Activated T-helper 2 cell treated with anti-CD3 and anti-CD28 coated beads, Interferon-gamma antibody, Interleukin-2, Interleukin-4, amounts not matched to agents 10 μg/mL and 5 μg/mL and 100 μg/mL, durations not matched to agents 14 hours and 24 hours and 36 hours (primary cell): ENCODE measurements at regions not wholly inside any gene's neighbourhood (a gene's known extent, or its start where the extent isn't known, plus 50 kb on each side); places are given as distances from the start of the nearest gene placed in this dataset.

Experiments used
- DNase-seq: peaks from one replicate; pipeline ENCODE4 v3.0.0; 2021; ENCODE audit warnings: low spot score
- H3K27ac Mint-ChIP-seq: one replicate; pipeline ENCODE4 v1.8.0; 2021; ENCODE audit warnings: mixed read lengths
- H3K27me3 Mint-ChIP-seq: one replicate; pipeline ENCODE4 v1.8.0; 2021; ENCODE audit warnings: low read depth, mixed read lengths
- H3K36me3 Mint-ChIP-seq: one replicate; pipeline ENCODE4 v1.8.0; 2021; ENCODE audit warnings: low read depth, mixed read lengths
- H3K4me1 Mint-ChIP-seq: one replicate; pipeline ENCODE4 v1.8.0; 2021; ENCODE audit warnings: low read depth, mixed read lengths
- H3K4me3 Mint-ChIP-seq: one replicate; pipeline ENCODE4 v1.8.0; 2021; ENCODE audit warnings: low read depth, mild to moderate bottlenecking, moderate library complexity, mixed read lengths
- H3K9me3 Mint-ChIP-seq: one replicate; pipeline ENCODE4 v1.8.0; 2021; ENCODE audit warnings: mixed read lengths
- intact Hi-C: fragments of 100-400 bp; cut with micrococcal nuclease; formaldehyde crosslinking; loops from one replicate; pipeline ENCODE4 v1.15.1; 2023

- Mint-ChIP-seq H3K27ac (no peak overlapping the region), H3K4me1 (no peaks in the 10 kb centered on the region), H3K4me3 (no peak overlapping the region), H3K36me3 (no peaks in the 10 kb centered on the region), H3K27me3 (no peaks in the 10 kb centered on the region), H3K9me3 (no peaks in the 10 kb centered on the region)
- no peak for DNase-seq
- intact Hi-C loops: no loop called here
Measured at GRCh38 chr13:72457151-72457550, 270.3 kb downstream of the MZT1 start.

GRCh38 chr13:72456486-72456885, 270.9 kb downstream of the MZT1 start:
- intact Hi-C loops: no loop called here
- H3K36me3 Mint-ChIP-seq: no peaks in the 10 kb centered on the region
- DNase-seq: no peak
- H3K4me3 Mint-ChIP-seq: no peak overlapping the region
- H3K9me3 Mint-ChIP-seq: no peaks in the 10 kb centered on the region
- no peak overlapping the region for H3K27ac Mint-ChIP-seq
- no peaks in the 10 kb centered on the region for H3K4me1 Mint-ChIP-seq
- H3K27me3 Mint-ChIP-seq: no peaks in the 10 kb centered on the region

- Mint-ChIP-seq H3K36me3 (no peaks in the 10 kb centered on the region), H3K4me1 (no peaks in the 10 kb centered on the region), H3K4me3 (no peak overlapping the region), H3K27me3 (no peaks in the 10 kb centered on the region), H3K27ac (no peak overlapping the region), H3K9me3 (peaks cover 9% of the 10 kb centered on the region)
- intact Hi-C loops: no loop called here
- no peak for DNase-seq
Measured at GRCh38 chr13:72453161-72453560, 274.3 kb downstream of the MZT1 start.

- intact Hi-C loops: no loop called here
- DNase-seq: no peak
- no peak overlapping the region for H3K27ac Mint-ChIP-seq
- no peak overlapping the region for H3K4me3 Mint-ChIP-seq
- H3K4me1 Mint-ChIP-seq: no peaks in the 10 kb centered on the region
- H3K9me3 Mint-ChIP-seq: peaks cover 14% of the 10 kb centered on the region
- H3K36me3 Mint-ChIP-seq: no peaks in the 10 kb centered on the region
- no peaks in the 10 kb centered on the region for H3K27me3 Mint-ChIP-seq
Measured at GRCh38 chr13:72448082-72448481, 279.3 kb downstream of the MZT1 start.

- Mint-ChIP-seq H3K27me3 (no peaks in the 10 kb centered on the region), H3K4me1 (no peaks in the 10 kb centered on the region), H3K9me3 (peaks cover 14% of the 10 kb centered on the region), H3K36me3 (no peaks in the 10 kb centered on the region), H3K27ac (no peak overlapping the region), H3K4me3 (no peak overlapping the region)
- DNase-seq: no peak
- intact Hi-C loops: no loop called here
Measured at GRCh38 chr13:72444999-72445398, 282.4 kb downstream of the MZT1 start.

GRCh38 chr13:72437458-72437857, 290.0 kb downstream of the MZT1 start:
- no peak for DNase-seq
- no peaks in the 10 kb centered on the region for H3K9me3 Mint-ChIP-seq
- no peaks in the 10 kb centered on the region for H3K27me3 Mint-ChIP-seq
- intact Hi-C loops: no loop called here
- no peaks in the 10 kb centered on the region for H3K36me3 Mint-ChIP-seq
- H3K4me3 Mint-ChIP-seq: no peak overlapping the region
- no peaks in the 10 kb centered on the region for H3K4me1 Mint-ChIP-seq
- no peak overlapping the region for H3K27ac Mint-ChIP-seq

- Mint-ChIP-seq H3K27me3 (no peaks in the 10 kb centered on the region), H3K27ac (no peak overlapping the region), H3K4me3 (no peak overlapping the region), H3K4me1 (no peaks in the 10 kb centered on the region), H3K9me3 (no peaks in the 10 kb centered on the region), H3K36me3 (no peaks in the 10 kb centered on the region)
- intact Hi-C loops: no loop called here
- no peak for DNase-seq
Measured at GRCh38 chr13:72435251-72435650, 292.2 kb downstream of the MZT1 start.

GRCh38 chr13:72431981-72432682, 295.3 kb downstream of the MZT1 start:
- no peaks in the 10 kb centered on the region for H3K4me1 Mint-ChIP-seq
- no peak for DNase-seq
- H3K27ac Mint-ChIP-seq: no peak overlapping the region
- H3K4me3 Mint-ChIP-seq: no peak overlapping the region
- H3K36me3 Mint-ChIP-seq: no peaks in the 10 kb centered on the region
- no peaks in the 10 kb centered on the region for H3K27me3 Mint-ChIP-seq
- H3K9me3 Mint-ChIP-seq: no peaks in the 10 kb centered on the region
- intact Hi-C loops: no loop called here

- intact Hi-C loops: no loop called here
- DNase-seq: no peak
- Mint-ChIP-seq H3K27ac (no peak overlapping the region), H3K4me3 (no peak overlapping the region), H3K9me3 (no peaks in the 10 kb centered on the region), H3K27me3 (no peaks in the 10 kb centered on the region), H3K36me3 (no peaks in the 10 kb centered on the region), H3K4me1 (no peaks in the 10 kb centered on the region)
Measured at GRCh38 chr13:72430923-72431322, 296.5 kb downstream of the MZT1 start.

GRCh38 chr13:72427757-72428528, 299.5 kb downstream of the MZT1 start:
- intact Hi-C loops: no loop called here

GRCh38 chr13:72424059-72424458, 303.4 kb downstream of the MZT1 start:
- no peaks in the 10 kb centered on the region for H3K27me3 Mint-ChIP-seq
- no peak overlapping the region for H3K4me3 Mint-ChIP-seq
- H3K27ac Mint-ChIP-seq: no peak overlapping the region
- H3K4me1 Mint-ChIP-seq: no peaks in the 10 kb centered on the region
- H3K9me3 Mint-ChIP-seq: no peaks in the 10 kb centered on the region
- intact Hi-C loops: no loop called here
- no peak for DNase-seq
- H3K36me3 Mint-ChIP-seq: no peaks in the 10 kb centered on the region

More at GRCh38 chr13:72427757-72428528, 299.5 kb downstream of the MZT1 start:
- no peak for DNase-seq
- no peak overlapping the region for H3K27ac Mint-ChIP-seq
- H3K4me1 Mint-ChIP-seq: no peaks in the 10 kb centered on the region
- H3K36me3 Mint-ChIP-seq: no peaks in the 10 kb centered on the region
- H3K27me3 Mint-ChIP-seq: no peaks in the 10 kb centered on the region
- H3K9me3 Mint-ChIP-seq: no peaks in the 10 kb centered on the region
- no peak overlapping the region for H3K4me3 Mint-ChIP-seq

- intact Hi-C loops: no loop called here
- no peaks in the 10 kb centered on the region for H3K27me3 Mint-ChIP-seq
- no peaks in the 10 kb centered on the region for H3K4me1 Mint-ChIP-seq
- no peak for DNase-seq
- H3K36me3 Mint-ChIP-seq: no peaks in the 10 kb centered on the region
- no peaks in the 10 kb centered on the region for H3K9me3 Mint-ChIP-seq
- H3K27ac Mint-ChIP-seq: no peak overlapping the region
- no peak overlapping the region for H3K4me3 Mint-ChIP-seq
Measured at GRCh38 chr13:72415817-72416216, 311.6 kb downstream of the MZT1 start.

GRCh38 chr13:72412481-72412880, 314.9 kb downstream of the MZT1 start:
- intact Hi-C loops: no loop called here
- H3K36me3 Mint-ChIP-seq: no peaks in the 10 kb centered on the region

More at GRCh38 chr13:72412481-72412880, 314.9 kb downstream of the MZT1 start:
- H3K4me3 Mint-ChIP-seq: no peak overlapping the region
- H3K4me1 Mint-ChIP-seq: no peaks in the 10 kb centered on the region
- no peak overlapping the region for H3K27ac Mint-ChIP-seq
- no peaks in the 10 kb centered on the region for H3K9me3 Mint-ChIP-seq
- H3K27me3 Mint-ChIP-seq: no peaks in the 10 kb centered on the region
- DNase-seq: no peak
